ENCODE measurements at regions not wholly inside any gene's neighbourhood (a gene's known extent, or its start where the extent isn't known, plus 50 kb on each side); places are given as distances from the start of the nearest gene placed in this dataset.

GRCh38 chr3:154522036-154522602, 92.1 kb upstream of the GPR149 start:
- TF ChIP-seq CTCF (IDR thresholded peaks at IDR 0.05; ENCODE audit: low read depth, low read length) = no peak
- no peak for TF ChIP-seq EZH2phosphoT487 (IDR thresholded peaks at IDR 0.05; ENCODE audit: low read depth)
